Spleen (tissue), 7 donors: ENCODE measurements at regions not wholly inside any gene's neighbourhood (a gene's known extent, or its start where the extent isn't known, plus 50 kb on each side); places are given as distances from the start of the nearest gene placed in this dataset.
"Not testable (repeated sequence)": the region's sequence is repeated elsewhere in the genome, so short reads cannot be mapped to it uniquely, and the experiment has no call there.

Source experiments
- POLR2A ChIP-seq, 3 donors: fragments of 450-650 bp; IDR thresholded peaks; one replicate each; pipeline ENCODE4 v1.5.1; 2017; ENCODE audit warnings: antibody characterized with exemption in 3 of 3, mild to moderate bottlenecking in 1 of 3
- TF ChIP-seq, protein P1 (sequence below), 11 experiments: fragments of 200-600 bp in 7 of 11; fragments of 450-650 bp in 4 of 11; sonication (generic) in 4 of 11; IDR thresholded peaks in 8 of 11; conservative IDR thresholded peaks in 3 of 11; 1 replicate in 7 of 11; 2 replicates in 4 of 11; pipeline versions ENCODE4 v1.4.0 to v1.8.0; 2016 to 2021; ENCODE audit warnings: antibody characterized with exemption in 11 of 11, inconsistent platforms in 4 of 11, mild to moderate bottlenecking in 1 of 11
- donor health status: DM: no; HTN: no; CAD: no; lungs with moderate emphysema.
- donor health status: DM: no; HTN: no; CAD: no.
- donor health status: DM: no; HTN: no; CAD: no.

DNA sequence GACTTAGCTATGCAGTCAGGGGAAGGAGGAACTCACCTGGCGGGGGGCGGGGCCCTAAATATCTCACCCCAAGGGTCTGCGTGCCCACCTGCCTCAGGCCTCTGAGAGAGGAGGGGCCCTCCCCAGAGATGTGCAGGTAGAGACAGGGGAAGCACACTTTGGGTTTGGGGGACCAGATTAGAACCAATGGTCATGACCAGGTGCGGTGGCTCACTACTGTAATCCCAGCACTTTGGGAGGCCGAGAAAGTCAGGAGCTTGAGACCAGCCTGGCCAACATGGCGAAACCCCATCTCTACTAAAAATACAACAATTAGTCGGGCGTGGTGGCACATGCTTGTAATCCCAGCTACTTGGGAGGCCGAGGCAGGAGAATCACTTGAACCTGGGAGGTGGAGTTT is 246.4 kb upstream of the TCERG1L start:
- TF ChIP-seq, protein P1, sequence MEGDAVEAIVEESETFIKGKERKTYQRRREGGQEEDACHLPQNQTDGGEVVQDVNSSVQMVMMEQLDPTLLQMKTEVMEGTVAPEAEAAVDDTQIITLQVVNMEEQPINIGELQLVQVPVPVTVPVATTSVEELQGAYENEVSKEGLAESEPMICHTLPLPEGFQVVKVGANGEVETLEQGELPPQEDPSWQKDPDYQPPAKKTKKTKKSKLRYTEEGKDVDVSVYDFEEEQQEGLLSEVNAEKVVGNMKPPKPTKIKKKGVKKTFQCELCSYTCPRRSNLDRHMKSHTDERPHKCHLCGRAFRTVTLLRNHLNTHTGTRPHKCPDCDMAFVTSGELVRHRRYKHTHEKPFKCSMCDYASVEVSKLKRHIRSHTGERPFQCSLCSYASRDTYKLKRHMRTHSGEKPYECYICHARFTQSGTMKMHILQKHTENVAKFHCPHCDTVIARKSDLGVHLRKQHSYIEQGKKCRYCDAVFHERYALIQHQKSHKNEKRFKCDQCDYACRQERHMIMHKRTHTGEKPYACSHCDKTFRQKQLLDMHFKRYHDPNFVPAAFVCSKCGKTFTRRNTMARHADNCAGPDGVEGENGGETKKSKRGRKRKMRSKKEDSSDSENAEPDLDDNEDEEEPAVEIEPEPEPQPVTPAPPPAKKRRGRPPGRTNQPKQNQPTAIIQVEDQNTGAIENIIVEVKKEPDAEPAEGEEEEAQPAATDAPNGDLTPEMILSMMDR (IDR thresholded peaks at IDR 0.05 in 8 of 11, conservative IDR thresholded peaks at IDR 0.05 in 3 of 11), result not testable (repeated sequence)
- not testable (repeated sequence) for TF ChIP-seq POLR2A (IDR thresholded peaks at IDR 0.05)
